H1 (cell line): ENCODE measurements at regions not wholly inside any gene's neighbourhood (a gene's known extent, or its start where the extent isn't known, plus 50 kb on each side); places are given as distances from the start of the nearest gene placed in this dataset.

Source experiments
- ATF2 ChIP-seq: IDR thresholded peaks from 2 replicates; pipeline ENCODE4 v1.6.1; 2012; ENCODE audit warnings: low read length, inconsistent platforms
- BACH1 ChIP-seq: IDR thresholded peaks from 2 replicates; pipeline ENCODE4 v1.6.1; 2012; ENCODE audit warnings: low read length, improper control_type of control experiment
- BRCA1 ChIP-seq: IDR thresholded peaks from 2 replicates; pipeline ENCODE4 v1.6.1; 2012; ENCODE audit warnings: low read depth, low read length, improper control_type of control experiment
- CHD1 ChIP-seq: IDR thresholded peaks from 2 replicates; pipeline ENCODE4 v1.6.1; 2012; ENCODE audit warnings: low read depth, low read length, improper control_type of control experiment
- CTCF ChIP-seq, 3 experiments: IDR thresholded peaks; 1 replicate in 2 of 3; 2 replicates in 1 of 3; pipeline versions ENCODE4 v1.5.1 to v1.6.1; 2011; ENCODE audit warnings: low read length in 3 of 3, mild to moderate bottlenecking in 3 of 3, inconsistent platforms in 2 of 3, low read depth in 1 of 3, moderate library complexity in 1 of 3; ENCODE audit not compliant: insufficient read depth in 1 of 3; ENCODE audit errors: control extremely low read depth in 1 of 3
- EP300 ChIP-seq, 2 experiments: IDR thresholded peaks; 1 replicate in 1 of 2; 2 replicates in 1 of 2; pipeline ENCODE4 v1.6.1; 2011 to 2012; ENCODE audit warnings: low read depth in 2 of 2, low read length in 2 of 2, mild to moderate bottlenecking in 2 of 2, borderline replicate concordance in 1 of 2, inconsistent platforms in 1 of 2, moderate library complexity in 1 of 2
- EZH2 ChIP-seq: fragments of 200-600 bp; sonication (generic); IDR thresholded peaks from 2 replicates; pipeline ENCODE4 v1.7.1; 2012; ENCODE audit warnings: low read depth, mild to moderate bottlenecking, moderate library complexity, low read length, inconsistent platforms; ENCODE audit not compliant: severe bottlenecking
- HDAC2 ChIP-seq, 2 experiments: fragments of 300-600 bp in 1 of 2; sonication (generic) in 1 of 2; IDR thresholded peaks; 2 replicates each; pipeline ENCODE4 v1.6.1; 2011 to 2012; ENCODE audit warnings: low read depth in 2 of 2, low read length in 2 of 2, mild to moderate bottlenecking in 2 of 2, moderate library complexity in 2 of 2, borderline replicate concordance in 1 of 2, inconsistent platforms in 1 of 2
- KDM5A ChIP-seq: fragments of 200-600 bp; IDR thresholded peaks from 2 replicates; pipeline ENCODE4 v1.7.1; 2012; ENCODE audit warnings: mild to moderate bottlenecking, low read length, inconsistent platforms, mixed read lengths
- MAX ChIP-seq: IDR thresholded peaks from 2 replicates; pipeline ENCODE4 v1.6.1; 2012; ENCODE audit warnings: inconsistent platforms
- POLR2AphosphoS5 ChIP-seq: IDR thresholded peaks from 2 replicates; pipeline ENCODE4 v1.6.1; 2011; ENCODE audit warnings: low read depth, low read length
- TEAD4 ChIP-seq: IDR thresholded peaks from 2 replicates; pipeline ENCODE4 v1.6.1; 2012; ENCODE audit warnings: low read depth, low read length, inconsistent platforms, mixed read lengths
- YY1 ChIP-seq: IDR thresholded peaks from 2 replicates; pipeline ENCODE4 v1.6.1; 2011; ENCODE audit warnings: low read depth, mild to moderate bottlenecking, low read length

GRCh38 chrX:30161043-30161442 is 54.3 kb upstream of the MAGEB2 start:
- TF ChIP-seq HDAC2 (IDR thresholded peaks at IDR 0.05; ENCODE audit: borderline replicate concordance in 1 of 2, low read depth in 2 of 2, low read length in 2 of 2): no peak
- no peak for TF ChIP-seq EP300 (IDR thresholded peaks at IDR 0.05; ENCODE audit: borderline replicate concordance in 1 of 2, low read depth in 2 of 2, low read length in 2 of 2)
- TF ChIP-seq TEAD4: no peak
- TF ChIP-seq CHD1: no peak
- no peak for TF ChIP-seq ATF2
- TF ChIP-seq BRCA1: no peak
- no peak for TF ChIP-seq BACH1
- no peak for TF ChIP-seq EZH2
- TF ChIP-seq YY1: no peak
- TF ChIP-seq KDM5A: no peak
- no peak for TF ChIP-seq CTCF (IDR thresholded peaks at IDR 0.05; ENCODE audit: control extremely low read depth in 1 of 3, insufficient read depth in 1 of 3, low read depth in 1 of 3, low read length in 3 of 3)
- TF ChIP-seq POLR2AphosphoS5: no peak
- no peak for TF ChIP-seq MAX
